NCI-H510A treated with DMSO at 0.1 percent for 48 hours (cell line): ENCODE measurements at regions not wholly inside any gene's neighbourhood (a gene's known extent, or its start where the extent isn't known, plus 50 kb on each side); places are given as distances from the start of the nearest gene placed in this dataset.
"Not testable (repeated sequence)": the region's sequence is repeated elsewhere in the genome, so short reads cannot be mapped to it uniquely, and the experiment has no call there.

Experiments used
- DNase-seq: peaks from one replicate; lab custom pipeline; 2025; lab: John Stamatoyannopoulos, UW

DNA sequence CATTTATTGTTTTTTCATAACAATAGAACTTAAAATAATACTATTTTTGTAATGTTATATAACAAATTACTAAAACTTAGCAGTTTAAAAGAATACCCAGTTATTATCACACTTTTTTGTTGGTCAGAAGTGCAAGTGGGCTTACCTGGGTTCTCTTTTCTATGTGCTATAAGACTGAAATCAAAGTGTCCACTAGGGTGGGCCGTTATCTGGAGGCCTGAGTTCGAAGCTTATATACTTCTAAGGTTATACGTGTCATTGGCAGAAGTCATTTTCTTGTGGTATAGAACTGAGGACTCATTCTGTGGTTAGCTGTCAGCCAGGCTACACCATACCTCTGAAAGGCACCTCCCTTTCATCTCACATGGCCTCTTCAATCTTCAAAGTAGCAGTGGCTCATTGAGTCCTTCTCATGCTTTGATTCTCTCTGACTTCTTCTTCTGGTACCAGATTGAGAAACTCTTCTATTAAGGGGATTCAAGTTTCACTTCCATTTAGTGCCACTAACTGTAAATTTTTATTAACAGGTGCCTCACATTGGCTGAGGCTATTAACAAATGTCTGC lies 414.3 kb downstream of the AMY1C start:
- DNase-seq, result no peak

DNA sequence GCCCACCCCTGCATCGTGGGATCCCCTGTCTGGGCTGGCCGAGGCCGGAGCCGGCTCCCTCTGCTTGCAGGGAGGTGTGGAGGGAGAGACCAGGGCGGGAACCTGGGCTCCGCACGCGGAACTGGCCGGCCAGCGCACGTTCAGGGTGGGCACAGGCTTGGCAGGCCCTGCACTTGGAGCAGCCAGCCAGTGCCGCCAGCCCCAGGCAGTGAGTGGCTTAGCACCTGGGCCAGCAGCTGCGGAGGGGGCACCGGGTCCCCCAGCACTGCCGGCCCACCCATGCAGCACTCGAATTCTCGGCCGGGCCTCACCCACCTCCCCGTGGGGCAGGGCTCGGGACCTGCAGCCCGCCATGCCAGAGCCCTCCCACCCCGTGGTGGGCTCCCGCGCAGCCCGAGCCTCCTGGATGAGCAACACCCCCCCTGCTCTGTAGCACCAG lies 422.6 kb downstream of the AMY1C start:
- no peak for DNase-seq

DNA sequence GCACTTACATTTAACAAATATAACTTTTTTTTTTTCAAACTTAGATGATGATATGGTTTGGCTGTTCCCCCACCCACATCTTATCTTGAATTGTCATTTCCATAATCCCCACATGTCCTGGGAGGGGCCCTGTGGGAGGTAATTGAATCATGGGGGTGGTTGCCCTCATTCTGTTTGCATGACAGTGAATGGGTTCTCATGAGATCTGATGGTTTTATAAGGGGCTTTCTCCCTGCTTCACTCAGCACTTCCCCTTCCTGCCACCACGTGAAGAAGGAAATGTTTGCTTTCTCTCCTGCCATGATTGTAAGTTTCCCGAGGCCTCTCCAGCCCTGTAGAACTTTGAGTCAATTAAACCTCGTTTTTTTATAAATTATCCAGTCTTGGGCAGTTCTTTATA lies 432.6 kb downstream of the AMY1C start:
- DNase-seq, result no peak

DNA sequence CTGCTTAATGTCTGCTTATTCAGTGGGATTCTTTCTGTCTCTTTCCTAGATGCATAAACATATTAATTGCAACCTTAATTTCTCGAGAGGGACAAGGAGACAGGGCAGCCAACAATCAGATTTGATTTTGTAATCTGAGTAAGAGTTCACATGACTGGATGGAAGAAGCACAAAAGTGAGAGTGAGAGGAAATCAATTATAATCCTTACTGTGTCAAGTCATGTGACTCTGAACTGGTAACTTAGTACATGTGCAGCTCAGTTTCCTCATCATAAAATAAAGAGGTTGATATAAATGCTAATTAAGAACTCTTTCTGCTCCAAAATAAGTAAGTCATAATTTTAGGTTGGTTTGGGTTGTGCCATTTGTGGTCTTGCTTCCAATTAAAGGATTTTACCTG lies 439.5 kb downstream of the AMY1C start:
- DNase-seq, result no peak

DNA sequence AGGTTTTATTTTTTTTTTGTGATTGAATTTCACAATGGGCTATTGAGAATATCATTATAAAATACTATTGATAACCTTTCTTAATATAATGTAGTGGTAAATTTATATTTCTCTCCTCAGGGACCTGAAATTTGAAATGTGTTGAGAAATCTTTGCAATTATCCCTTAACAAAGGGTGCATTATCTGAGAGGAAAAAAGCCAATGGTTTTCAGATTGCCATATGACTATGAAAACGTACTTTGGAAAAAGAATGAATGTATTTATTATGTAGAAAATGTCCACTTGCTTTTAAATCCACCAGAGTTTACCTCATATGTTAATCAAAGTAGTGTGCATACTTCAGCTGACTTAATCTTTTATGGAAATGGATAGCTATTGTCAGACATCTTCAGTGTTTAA lies 441.1 kb downstream of the AMY1C start:
- no peak for DNase-seq

DNA sequence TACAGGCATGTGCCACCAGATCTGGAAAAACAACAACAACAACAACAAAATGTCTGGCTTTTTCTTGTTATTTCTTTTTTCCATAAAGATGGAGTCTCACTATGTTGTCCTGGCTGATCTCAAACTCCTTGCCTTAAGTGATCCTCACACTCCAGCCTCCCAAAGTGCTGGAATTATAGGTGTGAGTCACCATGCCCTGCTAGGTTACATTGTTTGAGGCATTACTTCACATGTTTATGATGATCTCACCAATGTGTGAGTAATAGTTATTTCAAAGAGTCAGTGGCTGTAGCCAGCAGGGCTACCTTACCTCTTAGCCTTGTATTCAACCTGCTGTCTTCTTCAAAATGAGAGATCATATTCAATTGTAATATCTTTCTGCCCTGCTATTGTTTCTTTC lies 445.7 kb downstream of the AMY1C start:
- no peak for DNase-seq

DNA sequence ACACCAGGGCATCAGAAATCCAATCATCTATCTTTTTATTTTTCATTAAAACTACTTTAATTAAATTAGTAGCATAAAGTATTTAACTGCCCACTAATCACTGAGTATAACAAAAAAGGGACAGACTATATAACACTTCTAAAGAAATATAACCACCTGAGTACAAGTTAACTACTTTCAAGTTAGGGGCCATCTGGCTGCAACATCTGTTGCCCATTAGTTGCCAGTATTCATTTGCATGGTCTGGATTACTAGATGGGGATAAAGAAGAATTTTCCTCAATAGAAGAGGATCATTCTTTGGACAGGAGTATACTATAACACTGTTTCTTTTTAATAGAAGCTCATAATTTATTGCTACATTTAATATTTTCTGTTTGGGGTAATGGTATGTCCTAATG lies 446.4 kb downstream of the AMY1C start:
- DNase-seq, result no peak

DNA sequence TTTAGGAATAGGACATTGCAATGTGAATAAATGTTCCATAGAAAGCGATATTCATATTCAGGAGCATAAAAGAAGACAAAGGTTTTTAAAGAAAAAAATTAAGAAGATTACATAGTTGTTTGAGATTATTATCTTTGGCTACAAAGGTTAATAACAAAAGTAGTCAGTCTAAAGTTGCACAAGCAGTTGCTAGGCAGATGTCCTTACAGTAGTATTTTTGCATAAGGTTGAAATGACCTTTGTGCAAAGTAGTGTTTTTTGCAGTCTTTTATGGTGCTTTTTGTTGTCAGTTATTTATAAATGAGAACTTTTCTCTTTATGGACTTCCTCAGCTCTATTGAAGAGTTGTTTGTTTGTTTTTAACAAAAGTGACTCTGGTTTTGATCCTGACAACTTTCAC lies 447.8 kb downstream of the AMY1C start:
- DNase-seq, result no peak

DNA sequence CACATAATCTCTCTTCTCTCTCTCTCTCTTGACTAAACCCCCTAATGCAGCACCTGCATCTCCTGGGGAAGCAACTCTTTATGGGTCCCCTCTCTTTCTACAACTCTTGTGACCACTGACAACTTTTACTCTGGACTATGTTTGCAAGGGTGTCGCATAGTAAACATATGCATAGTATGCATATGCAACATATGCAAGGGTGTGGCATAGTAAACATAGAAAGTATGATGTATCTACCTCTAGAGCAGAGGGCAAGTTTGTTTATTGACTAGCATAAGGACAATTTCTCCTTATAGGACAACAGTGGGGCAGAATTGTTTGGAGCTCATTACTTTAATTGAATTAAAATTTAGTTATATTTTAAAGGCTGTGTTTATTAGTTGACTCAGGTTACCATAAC lies 462.5 kb downstream of the AMY1C start:
- no peak for DNase-seq

DNA sequence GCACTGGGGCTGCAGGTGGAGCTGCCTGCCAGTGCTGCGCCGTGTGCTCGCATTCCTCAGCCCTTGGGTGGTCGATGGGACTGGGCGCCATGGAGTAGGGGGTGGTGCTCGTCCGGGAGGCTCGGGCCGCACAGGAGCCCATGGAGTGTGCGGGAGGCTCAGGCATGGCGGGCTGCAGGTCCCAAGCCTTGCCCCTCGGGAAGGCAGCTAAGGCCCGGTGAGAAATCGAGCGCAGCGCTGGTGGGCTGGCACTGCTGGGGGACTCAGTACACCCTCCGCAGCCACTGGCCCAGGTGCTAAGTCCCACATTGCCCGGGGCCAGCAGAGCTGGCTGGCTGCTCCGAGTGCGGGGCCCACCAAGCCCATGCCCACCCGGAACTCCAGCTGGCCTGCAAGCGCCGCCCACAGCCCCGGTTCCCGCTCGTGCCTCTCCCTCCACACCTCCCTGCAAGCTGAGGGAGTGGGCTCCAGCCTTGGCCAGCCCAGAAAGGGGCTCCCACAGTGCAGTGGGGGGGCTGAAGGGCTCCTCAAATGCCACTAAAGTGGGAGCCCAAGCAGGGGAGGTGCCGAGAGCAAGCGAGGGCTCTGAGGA lies 467.8 kb downstream of the AMY1C start:
- DNase-seq, result not testable (repeated sequence)

DNA sequence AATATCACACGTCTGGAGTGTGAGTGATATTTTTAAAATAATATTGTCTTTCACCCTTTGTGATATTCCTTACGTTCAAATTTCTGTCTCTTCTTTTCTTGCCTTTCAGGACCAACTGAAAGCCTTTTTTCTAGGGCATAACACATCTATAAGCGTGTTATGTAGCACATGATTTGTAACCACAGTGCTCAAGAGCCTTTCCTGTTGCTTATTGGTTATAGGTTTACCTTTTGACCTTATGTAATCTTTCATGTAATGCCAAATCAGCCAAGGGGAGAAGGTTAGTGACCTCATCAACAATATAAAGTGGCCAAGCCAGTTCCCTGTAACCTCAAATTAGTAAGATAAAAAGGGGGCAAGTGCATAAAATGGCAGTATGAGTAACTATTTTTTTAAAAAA lies 480.2 kb downstream of the AMY1C start:
- DNase-seq, result no peak

DNA sequence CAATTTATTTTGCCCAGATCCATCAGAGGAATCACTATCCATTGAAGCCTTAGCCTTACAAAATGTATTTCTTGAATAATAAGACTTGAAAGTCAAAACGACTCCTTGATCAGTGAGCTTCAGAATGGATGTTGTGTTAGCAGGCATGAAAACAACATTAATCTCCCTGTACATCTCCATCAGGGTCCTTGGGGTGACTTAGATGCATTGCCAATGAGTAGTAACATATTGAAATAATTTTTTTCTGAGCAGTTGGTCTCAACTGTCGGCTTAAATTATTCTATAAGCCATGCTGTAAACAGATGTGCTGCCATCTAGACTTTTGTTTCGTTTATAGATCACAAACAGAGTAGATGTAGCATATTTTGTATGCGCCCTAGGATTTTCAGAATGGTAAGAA lies 482.0 kb downstream of the AMY1C start:
- no peak for DNase-seq

DNA sequence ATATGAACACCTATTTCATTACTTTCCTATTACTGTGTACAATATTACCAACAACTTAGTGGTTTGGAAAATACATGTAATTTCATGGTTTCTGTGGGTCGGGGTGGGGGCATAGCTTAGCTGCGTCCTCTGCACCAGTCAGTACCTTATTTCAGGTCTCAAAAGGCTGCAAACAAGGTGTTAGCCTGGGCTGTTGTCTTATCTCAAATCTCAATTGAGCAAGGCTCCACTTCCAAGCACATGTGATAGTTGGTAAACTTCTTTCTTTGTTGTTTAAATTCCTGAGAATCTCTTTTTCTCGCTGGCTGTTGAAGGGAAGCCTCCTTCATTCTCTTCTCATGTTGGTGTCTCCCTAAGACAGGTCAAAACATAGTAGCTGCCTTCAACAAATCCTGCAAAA lies 485.4 kb downstream of the AMY1C start:
- no peak for DNase-seq

DNA sequence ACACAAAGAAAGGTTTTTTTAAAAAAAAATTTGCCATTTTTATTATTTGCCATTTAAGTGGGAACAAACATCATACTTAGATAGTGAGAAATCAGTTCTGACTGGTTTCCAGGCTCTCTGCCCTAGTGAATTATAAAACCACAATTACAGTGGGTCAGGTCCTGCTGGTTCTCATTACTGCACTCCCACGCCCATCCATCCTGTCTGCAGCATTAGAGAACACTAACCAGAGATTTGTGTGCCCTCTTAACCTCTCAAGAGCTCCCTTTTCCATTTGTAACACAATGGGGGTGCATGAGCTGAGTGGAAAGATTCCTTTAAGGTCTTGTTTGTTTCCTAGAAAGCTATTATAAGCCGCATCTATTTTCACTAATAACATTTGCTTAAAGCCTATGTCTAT lies 489.3 kb downstream of the AMY1C start:
- no peak for DNase-seq

DNA sequence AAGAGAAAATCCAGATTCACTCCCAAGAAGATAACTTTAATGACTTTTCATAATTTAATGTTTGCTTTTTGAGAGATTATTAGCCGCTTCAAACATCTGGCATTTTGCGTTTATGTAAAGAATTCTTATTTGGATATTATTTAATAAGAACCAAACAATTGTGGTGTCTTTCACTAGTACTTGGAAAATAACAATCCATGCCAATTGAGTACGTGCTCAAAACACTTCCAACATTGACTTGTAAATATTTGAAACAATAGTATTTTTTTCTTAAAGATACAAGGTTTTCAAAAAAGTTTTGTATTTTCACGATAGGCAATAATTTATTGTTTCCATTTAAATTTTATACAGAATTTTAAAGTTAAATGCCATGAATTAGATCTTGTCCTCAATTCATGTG lies 498.7 kb downstream of the AMY1C start:
- no peak for DNase-seq

DNA sequence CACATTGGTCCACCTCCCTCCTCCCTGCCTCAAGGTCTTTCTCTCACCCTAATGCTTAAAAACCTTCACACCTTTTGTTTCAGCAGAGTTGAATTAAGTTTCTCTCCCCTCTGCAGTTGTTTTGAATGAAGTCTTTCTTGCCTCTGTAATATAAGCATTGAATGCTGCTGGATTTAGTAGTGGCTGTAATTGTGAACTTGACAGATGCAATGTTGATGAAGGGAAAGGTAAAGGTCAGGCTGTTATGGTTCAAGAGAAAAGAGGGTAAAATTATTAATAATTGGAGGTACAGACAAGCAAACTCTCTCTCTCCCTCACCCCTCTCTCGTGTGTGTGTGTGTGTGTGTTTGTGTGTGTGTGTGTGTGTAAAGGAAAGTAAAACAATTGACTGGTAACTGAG lies 509.8 kb downstream of the AMY1C start:
- DNase-seq, result no peak

DNA sequence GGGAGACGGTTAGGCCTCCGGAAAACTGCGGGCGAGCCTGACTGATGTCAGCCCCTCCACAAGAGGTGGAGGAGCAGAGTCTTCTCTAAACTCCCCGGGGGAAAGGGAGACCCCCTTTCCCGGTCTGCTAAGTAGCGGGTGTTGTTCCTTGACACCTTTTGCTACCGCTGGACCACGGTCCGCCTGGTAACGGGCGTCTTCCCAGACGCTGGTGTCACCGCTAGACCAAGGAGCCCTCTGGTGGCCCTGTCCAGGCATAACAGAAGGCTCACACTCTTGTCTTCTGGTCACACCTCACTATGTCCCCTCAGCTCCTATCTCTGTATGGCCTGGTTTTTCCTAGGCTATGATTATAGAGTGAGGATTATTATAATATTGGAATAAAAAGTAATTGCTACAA lies 513.4 kb downstream of the AMY1C start:
- DNase-seq, result not testable (repeated sequence)

DNA sequence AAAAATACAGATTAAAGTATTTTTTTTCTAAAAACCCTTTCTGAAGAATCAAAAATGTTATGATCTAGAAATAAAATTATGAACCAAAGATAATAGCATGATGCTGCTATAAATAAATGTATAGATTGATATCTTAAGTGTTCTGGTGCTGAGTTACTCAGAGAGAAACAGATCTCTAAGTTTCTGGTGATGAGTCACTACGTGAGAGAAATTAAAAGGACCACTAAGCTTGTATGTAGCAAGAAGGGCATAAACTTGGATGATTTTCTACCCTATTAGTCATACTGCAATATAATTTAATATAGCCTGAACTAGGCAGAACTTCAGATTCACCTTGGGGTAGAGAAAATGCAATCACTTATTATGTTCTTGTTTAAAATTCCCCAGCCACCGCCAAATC lies 514.8 kb downstream of the AMY1C start:
- DNase-seq, result no peak

DNA sequence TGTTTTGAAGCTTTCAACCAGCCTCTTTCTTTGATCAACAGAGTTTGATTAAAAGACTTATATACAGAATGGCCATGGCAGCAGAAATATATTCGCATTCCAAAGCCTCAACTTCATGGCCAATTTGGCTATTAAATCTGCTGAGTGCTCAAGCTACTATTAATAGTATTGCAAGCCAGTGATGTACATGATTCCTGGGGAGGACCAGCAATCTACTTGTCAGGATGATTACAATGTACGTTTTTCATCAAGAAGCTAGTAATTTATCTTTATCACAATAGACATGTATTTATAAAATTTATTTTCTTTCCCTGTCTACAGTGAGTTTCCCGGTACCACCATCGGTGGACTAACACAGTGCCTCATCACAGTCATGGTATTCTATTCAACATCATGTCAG lies 515.5 kb downstream of the AMY1C start:
- no peak for DNase-seq

DNA sequence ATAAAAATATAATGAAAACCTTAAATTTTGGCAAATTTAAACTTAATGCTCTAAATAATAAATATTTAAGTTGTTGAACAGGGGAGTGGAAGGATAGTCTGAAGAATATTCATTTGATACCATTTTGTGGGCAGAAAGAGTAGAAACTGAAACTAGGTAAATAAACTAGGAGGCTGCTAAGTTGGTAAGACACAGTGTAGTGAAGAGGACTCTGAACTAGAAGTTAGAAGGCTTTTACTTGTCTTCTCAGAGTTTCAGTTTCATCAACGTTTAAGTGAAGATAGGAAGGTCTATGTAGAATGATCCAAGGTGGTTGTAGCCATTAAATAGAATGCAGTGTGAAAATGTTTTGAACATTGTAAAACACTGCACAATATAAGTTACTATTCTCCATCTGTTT lies 516.9 kb downstream of the AMY1C start:
- no peak for DNase-seq

DNA sequence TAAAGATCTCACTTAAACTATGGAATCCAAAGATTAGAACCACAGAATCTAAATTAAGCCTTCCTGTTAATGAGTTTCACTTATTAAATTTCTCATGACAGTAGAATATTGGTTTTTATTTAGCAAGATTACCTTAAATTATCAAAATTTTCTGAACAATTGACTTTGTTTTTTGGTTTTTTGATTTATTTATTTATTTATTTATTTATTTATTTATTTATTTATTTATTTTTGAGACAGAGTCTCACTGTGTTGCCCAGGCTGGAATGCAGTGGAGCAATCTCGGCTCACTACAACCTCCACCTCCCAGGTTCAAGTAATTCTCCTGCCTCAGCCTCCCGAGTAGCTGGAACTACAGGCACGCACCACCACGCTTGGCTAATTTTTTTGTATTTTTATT lies 538.6 kb downstream of the AMY1C start:
- DNase-seq, result not testable (repeated sequence)

DNA sequence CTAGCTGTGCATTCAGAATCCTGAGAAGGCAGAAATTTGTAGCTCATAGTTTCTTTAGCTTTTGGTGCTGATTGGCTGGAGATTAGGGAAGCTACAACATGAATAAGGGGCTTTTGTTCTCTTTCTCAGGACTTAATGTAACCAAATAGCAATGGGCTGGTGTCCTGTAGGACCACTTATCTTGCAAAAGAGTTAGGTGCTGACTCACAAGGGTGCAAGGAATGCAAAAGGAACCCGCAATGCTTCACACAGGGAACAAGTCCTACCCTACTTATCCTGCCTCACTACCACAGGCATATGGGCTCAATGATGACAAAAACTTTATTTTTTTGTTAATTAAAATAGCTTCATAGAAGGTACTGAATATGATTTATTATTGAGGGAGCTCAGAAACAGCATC lies 541.5 kb downstream of the AMY1C start:
- DNase-seq, result no peak

DNA sequence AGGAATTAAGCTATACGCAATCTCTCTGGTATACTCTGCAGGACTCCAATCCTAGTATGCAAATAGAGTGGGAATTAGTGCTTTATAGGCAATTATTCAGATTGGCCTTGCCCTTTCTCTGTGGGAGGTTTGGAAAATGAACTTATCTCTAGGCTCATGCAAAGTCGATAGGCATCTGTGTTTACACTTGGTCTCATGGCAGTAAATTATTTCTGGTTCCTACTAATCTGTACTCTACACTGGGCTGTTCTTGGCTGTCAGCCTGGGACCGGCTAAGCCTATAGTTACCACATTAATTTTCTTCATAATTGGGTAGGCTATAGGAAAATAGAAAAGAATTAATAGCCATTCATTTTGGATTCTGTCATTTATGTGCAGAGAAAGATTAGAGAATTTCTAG lies 544.6 kb downstream of the AMY1C start:
- no peak for DNase-seq

DNA sequence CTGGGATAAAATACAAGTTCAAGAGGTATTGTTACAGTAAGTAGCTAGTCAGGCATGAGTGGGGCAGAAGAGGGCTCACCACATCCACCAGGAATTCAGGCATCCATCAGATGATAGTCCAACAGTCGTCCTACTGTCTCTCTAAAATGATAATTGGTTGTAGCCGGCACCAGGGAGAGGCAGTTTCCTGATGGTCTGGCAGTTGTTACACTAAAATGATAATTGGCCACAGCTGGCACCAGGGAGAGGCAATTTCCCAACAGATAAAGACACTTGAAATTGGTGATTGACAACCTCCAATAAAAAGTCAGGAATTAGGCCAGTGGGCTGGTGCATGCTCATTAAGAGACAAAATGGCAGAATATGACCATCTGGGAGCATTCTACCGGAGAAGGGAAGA lies 545.8 kb downstream of the AMY1C start:
- no peak for DNase-seq

DNA sequence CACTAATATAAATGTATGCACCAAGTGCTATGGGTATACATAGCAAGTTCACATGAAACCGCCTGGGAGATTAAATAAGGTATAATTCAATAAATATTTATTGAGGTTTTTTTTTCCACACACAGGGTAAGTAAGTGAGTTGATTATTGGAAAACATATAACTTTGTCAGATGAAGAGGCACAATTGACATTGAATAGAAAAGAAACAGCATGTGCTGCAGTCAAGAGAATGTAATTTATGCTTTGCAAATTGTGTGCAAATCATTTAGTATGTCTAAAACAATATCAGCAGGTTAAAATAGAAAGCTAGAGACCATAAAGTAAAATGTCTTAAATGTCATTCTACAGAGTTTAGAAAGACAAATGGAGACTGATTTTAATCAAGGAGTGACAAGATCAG lies 560.0 kb downstream of the AMY1C start:
- no peak for DNase-seq
